NCI-H2196 (cell line): ENCODE measurements at regions not wholly inside any gene's neighbourhood (a gene's known extent, or its start where the extent isn't known, plus 50 kb on each side); places are given as distances from the start of the nearest gene placed in this dataset.

Experiments
- DNase-seq: peaks from one replicate; lab custom pipeline; 2025; ENCODE audit not compliant: unreplicated experiment; lab: John Stamatoyannopoulos, UW

DNA sequence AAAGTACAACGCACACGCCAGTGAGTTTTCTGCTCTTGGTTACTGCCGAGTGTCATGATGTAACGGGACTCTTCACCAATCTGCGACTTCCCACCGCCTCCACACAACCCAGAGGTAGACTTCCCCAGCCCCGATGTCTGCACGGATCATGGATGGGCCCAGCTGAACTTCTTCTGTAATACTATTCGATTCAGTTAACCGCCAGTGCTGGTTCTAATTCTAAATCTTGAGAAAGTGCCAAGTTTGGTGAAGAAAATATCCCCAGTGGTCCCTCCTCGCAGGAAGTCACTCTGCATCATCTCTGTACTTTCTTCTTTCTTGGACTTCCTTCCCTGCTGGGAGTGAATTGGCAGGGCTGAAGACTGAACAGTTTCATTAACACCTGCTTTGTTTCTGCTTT is 77.6 kb upstream of the SLC35F4 start:
- no peak for DNase-seq

DNA sequence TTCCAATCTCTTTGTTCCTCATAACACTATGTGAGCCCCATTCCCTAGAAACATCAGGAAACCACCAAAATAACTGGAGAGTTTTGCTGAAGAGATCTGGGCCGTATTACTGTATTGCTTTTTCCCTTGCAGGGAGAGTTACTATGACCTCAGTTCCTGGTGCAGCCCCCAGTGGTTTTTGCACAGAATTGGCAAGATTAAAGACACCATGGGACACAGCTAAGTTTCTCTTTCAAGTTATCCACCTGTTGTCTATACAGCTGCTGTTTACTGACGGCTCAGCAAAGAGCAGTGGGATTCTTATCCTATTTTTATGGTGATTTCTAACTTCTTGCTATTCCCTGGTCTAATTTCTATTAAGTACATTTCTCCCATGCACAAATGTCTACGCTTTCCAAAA is 77.1 kb upstream of the SLC35F4 start:
- DNase-seq = no peak

DNA sequence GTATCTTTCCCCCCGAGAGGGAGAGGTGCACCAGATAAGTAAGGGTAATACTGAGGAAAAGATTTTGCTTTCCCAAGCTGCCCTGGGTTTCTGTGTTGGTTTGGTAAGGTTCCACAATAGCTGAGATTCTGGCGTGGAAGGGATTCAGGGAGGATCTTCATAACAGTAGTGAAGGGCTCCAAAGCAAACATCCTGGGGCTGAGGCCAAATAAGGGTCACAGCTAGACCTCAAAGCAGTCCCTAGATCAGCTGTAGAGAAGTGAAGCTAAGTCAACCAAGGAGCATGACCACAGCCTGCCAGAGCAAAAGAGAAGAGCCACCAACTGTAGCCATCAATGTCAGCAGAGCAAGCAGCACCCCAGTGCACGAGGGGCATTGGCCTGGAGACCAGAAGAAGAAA is 73.2 kb upstream of the SLC35F4 start:
- no peak for DNase-seq

DNA sequence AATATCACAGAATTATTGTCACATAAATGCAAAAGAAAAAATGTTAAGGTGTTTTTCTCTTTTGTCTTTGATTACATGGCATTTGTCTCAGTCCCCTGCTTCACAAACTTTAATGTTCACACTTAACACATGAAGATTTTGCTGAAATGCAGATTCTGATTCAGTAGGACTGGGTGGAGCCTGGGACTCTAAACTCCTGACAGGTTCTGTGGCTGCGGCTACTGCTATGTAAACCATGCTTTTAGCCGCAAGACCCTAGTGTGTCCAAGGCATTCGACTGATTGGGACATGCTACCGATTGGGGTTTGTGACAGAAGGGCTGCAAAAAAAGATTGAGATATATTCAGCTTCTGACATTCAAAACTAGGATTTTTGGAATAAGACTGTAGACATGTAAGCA is 72.6 kb upstream of the SLC35F4 start:
- DNase-seq = no peak

DNA sequence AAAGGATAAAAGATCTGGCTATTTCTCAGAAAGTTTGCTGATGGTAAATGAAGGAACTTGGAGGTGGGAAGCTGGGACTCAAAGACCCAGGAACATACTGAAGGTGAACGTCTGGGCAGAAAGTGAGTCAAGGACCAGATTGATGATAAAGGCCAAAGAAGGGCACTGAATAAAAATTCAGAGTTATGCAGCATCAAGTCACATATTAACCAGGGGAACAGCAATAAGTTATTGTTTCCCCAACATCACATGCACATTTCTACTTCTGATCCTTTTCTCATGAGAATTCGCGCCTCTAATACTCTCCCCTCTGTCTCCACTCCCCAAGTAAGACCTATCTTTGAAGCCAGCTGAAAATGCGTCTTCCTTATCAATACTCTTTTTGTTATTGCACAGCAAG is 71.8 kb upstream of the SLC35F4 start:
- no peak for DNase-seq

DNA sequence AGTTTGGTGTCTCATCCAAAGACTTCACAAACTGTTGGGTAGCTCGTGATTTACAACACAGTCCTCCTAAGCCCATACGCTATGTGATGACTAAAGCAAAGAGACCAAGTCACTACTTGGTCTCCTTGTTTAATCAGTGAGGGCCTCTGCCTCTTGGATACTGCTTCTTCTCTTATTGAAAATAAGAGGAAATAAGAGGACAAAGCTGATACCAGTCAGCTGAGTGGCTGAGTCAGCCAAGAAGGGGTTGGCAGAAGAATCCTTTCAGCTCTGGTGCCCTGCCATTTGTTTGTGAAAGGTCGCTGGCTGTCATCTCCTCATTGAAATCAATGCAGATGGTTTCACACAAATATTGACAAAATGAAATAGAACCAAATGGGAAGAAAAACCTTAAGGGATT is 67.5 kb upstream of the SLC35F4 start:
- DNase-seq = peak; percentile 36

DNA sequence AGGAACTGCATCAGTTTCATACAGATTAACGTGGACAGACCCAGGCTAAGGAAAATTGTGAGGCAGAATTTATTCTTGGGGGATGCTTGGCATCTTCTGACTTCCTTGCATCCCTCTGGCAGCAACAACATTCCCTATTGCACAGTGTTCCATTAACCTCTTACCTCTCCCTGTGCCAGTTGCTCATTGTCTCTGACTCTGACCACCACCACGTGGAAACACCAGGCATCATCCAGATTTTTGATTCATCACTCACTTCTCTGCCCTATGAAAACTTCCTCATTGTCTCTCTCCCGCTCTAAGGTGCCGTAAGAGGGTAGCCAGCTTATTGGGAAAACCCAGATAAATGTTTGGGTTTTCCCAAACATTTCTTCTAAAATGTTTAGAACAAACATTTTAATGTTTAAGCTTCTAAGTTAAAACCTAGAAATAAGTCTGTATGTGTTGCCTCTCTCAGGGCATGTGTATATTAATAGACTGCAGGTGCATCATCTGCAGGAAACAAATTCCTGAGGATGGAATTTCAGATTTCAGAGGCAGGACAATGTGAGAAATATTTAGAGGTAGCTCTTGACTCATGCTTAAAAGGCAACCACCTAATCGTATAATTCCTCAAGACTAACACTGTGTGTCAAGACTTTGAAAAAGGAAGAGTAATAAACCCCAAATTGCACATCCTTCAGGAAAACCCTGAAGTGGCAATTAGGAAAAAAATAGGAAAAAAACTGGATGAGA is 64.5 kb upstream of the SLC35F4 start:
- DNase-seq = no peak

DNA sequence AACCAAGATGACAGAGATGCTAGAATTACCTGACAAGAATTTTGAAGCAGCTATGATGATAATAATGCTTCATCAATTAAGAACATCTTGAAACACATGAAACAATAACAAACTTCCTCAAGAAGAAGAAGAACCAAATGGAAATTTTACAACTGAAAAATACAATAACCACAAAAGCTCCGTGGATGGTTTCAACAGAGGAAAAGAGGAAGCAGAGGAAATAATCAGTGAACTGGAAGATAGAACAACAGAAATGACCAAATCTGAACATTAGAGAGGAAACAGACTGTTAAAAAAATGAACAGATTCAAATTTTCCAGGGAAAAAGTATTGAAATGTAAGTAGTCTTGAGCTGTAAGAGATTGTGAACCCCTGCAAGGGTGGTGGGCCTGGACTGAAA is 62.8 kb upstream of the SLC35F4 start:
- DNase-seq = no peak

DNA sequence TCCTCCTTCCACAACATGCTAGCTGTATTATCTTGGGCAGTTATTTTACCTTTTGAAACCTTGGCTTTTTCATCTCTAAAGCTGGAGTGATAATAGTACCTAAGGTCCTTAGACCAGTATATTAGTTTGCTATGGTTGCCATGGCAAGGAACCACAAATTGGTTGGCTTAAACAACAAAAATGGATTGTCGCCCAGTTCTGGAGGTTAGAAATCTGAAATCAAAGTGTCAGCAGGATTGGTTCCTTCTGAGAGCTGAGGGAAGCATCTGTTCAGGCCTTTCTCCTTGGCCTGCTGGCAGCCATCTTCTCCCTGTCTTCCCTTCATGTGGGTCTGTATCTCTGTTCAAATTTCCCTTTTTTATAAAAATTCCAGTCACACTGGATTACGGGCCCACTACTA is 55.5 kb upstream of the SLC35F4 start:
- no peak for DNase-seq

DNA sequence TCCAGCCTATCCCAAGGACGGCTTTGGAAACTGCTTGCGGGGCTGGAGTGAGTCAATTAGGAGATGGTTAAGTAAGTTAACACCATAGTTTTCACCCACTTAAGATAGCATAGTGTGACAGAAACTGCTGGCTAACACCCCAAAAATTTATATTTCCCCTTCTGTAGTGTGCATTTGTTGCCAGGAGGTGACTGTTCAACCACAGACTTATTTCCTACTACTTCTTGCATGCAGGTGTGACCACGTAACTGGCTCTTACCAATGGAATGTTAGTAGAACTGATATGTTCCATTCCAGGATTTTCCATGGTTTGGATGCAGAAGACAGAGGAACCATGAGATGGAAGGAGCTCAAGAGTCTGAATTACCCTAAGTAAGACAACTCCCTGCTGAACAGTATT is 52.9 kb upstream of the SLC35F4 start:
- DNase-seq = no peak
